ENCODE measurements at regions not wholly inside any gene's neighbourhood (a gene's known extent, or its start where the extent isn't known, plus 50 kb on each side); places are given as distances from the start of the nearest gene placed in this dataset.
"Not testable (repeated sequence)": the region's sequence is repeated elsewhere in the genome, so short reads cannot be mapped to it uniquely, and the experiment has no call there.

DNA sequence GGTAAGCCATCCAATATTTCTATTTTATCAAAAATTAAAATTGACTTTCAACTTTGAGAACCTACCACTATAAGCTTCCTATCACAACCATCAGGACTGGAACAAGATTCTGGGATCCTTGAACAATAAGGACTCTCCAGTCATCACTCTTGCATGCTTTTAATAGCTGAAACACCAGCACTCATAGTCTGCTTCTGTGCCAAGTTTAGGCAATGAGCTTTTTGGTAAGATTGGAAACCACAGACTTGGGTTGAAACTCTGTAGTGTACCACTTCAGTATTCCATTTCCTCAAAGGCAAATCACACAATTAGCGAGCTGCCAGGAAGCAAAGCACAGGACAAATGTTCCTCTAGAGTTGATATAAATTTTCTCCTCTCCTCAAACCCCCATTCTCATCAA is 1065.8 kb upstream of the SLC39A10 start:
- DNase-seq: no peak

DNA sequence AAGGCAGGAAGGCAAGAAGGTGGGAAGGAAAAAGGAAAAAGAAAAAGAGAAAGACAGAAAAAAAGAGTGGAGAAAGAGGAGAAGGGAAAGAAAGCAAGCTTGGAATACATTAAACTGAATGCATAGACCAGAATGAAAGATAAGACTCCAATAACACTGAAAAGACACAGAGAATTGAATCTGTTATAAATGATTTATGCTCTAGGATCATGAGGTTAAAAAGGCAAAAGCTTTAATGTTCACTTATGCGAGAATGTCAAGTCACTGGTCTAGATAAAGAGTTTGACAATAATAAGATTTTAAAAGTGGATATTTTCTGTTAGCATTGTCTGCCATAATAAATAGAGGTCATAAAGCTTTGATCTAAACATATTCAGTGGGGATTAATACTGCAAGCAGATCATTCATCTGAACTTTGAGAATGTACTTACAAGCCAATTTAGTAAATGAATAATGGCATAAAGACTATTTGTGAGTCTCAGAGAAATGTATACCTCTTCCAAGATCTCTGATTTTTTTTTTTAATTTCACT is 1069.2 kb upstream of the SLC39A10 start:
- DNase-seq: no peak

DNA sequence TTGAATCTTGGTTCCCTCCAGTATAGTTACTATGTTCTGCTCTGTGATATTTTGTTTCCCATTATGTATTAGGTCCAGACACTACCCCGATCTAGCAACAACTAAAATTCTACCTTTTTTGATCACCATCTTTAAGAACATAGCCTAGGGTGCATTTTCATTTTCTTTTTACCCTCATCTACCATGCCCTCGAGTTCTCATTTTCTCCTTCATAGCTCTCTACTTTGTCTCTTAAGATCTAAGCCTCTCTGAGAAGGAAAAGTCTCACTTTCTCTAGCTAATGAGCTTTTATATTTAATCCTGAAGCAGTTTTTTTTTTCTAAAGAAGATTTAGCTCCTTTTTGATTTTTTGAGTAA is 1089.4 kb upstream of the SLC39A10 start:
- DNase-seq: no peak

DNA sequence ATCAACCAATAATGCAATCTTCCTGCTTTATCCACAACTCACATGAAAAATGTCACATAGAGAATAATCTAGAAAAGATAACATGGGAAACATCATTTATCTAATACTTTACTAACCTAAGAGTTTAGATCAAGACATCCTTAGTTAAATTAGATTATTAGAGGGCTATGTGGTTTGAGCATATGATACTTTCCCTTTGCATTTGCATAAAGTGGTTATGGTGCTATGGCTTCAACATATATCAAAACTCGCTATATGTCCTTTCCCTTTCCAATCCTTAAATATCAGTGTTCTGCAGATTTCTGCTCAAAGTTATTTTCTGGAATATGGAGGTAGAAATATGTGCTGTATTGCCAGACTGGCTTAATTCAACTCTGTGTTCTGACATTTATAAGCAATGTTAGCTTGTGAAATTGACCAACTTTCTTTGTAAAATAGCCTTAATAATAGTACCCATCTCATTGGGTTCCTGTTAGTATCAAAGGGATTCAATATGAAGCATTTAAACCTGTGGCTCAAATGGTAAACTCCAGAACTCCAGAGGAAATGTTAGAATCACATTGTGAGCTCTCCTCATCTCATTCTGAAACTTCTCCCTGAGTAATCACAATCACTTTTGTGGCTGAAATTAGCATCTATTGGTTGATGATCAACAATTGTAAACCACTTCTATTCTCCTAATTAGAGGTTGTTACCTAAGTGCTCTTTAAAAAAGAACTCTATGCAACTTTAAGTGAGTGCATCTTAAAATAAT is 1089.9 kb upstream of the SLC39A10 start:
- no peak for DNase-seq

DNA sequence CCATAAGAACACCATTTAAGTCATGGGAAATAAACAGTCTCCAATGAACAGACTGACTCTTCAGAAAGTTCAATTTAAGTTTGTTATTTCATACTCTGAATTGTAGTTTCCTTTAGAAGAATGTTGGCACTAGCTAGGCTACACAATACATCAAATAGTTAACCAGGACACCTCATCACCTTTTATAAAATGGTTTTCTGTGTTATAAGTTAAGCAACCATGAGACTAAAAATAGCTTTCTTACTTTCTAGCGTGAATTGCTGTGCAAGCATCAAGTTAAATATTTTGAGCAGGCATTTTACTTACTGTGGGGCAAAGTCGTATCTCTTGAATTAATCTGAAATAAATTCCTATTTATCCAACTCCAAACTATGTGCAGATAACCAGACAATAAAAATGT is 1092.6 kb upstream of the SLC39A10 start:
- DNase-seq: no peak

DNA sequence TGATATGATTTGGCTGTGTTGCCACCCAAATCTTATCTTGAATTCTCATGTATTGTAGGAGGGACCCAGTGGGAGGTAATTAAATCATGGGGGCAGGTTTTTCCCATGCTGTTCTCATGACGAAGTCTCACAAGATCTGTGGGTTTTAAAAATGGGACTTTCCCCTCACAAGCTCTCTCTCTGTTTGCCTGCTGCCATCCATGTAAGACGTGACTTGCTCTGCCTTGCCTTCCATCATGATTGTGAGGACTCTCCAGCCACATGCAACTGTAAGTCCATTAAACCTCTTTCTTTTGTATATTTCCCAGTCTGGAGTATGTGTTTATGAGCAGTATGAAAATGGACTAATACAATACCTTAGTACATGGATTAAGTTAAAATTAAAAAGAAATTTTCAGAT is 1094.7 kb upstream of the SLC39A10 start:
- no peak for DNase-seq

DNA sequence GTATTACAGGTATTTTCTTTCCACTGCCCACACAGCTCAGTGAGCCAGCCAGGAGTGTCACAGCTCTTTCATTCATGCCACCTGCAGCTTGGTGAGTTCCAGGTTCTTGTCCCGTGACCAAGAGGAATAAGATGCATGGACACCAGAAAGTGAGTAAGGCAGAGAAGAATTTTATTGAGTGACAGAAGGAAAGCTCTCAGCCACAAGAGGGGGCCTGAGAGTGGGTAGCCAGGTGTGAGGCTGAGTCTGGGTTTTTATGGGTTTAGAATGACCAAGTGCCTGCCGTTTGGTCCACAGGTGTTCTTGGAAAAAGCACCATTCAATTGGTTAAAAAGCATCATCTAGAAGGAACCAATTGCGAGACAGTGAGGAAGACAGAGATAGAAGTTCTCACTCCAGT is 1097.1 kb upstream of the SLC39A10 start:
- DNase-seq: no peak

DNA sequence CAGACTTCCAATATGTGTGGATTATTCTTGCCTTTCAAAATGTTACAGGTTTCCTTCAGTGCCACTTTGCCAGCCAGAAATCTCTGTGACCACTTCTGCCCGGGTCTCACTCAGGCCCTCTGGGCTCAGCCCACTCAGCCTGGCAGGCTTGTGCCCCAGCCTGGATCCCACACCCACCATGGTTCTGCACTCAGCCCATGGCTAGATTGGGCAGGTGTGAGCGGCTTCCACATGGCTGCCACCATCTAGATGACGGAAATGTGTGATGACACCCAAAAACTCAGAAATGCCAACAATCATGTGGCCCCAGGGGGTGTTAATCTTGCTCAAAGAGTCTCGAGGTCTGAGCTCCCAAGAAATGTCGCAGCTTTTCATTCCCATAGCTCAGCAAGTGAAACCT is 1097.5 kb upstream of the SLC39A10 start:
- no peak for DNase-seq

DNA sequence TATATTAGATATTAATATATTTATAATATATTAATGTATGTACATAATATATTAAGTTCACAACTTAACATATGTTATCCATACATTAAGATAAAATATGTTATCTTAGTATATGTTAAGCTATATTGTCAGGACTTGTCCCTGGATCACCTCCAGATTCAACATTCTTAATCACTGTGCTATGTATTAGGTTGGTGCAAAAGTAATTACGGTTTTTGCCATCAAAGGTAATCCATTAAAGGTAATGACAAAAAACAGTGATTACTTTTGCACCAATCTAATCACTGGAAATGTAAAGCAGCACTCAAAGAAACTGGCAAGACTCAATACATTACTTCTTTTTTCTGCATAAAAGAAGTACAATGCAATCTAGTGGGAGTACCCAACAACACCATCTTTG is 1099.0 kb upstream of the SLC39A10 start:
- DNase-seq: no peak

DNA sequence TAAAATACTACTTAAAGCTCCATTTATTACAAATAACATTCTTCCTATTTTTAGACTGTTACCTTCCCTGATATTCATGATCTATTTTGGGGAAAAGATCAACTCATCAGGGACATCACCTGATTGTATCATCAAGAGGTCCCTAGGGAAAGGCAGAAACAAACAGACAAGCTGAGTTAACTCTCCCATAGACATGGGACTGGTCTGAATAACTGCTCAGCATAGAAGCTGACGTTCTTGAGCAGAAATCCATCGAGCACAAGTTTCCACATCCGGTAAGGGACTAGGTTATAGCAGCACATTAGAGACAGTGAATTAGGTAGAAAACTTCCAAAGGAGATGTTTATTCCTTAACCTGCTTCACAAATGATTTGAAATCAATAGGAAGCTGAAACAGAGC is 1100.4 kb upstream of the SLC39A10 start:
- DNase-seq: no peak

DNA sequence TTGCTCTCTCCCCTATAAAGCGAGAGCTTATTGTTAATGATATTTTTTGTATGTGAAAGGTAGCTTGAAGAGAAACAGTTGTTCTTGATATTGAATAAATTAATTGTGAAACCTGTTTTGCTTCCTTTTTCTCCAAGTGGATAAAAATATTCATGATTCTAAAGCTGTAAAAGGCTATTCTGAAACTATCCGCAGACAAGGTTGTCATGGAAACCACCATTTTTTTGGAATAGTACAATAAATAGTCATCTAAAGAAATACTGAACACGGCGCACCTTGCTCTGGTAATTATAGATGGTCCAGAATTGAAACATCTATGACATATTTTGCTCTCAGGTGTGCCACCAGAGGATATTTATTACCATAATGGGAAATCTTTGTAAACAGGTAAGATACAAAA is 1103.0 kb upstream of the SLC39A10 start:
- no peak for DNase-seq

DNA sequence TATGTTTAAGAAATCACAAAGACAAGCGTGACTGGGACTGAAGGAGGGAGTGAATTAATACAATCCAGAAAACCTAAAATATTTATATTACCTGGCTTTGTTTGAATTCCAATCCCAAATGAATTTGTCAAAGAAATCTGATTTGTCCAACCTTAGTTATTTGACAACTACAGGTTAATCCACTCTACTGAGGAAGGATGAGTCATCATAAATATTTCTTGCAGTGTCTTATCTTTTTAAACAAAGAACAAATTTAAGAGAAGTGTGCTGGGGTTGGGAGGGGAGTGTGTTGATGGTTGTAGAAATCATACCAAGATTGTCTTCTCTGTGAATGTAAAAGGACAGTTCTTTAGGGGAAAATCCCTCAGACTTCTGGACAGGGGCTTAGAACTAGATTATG is 1106.3 kb upstream of the SLC39A10 start:
- DNase-seq: no peak

DNA sequence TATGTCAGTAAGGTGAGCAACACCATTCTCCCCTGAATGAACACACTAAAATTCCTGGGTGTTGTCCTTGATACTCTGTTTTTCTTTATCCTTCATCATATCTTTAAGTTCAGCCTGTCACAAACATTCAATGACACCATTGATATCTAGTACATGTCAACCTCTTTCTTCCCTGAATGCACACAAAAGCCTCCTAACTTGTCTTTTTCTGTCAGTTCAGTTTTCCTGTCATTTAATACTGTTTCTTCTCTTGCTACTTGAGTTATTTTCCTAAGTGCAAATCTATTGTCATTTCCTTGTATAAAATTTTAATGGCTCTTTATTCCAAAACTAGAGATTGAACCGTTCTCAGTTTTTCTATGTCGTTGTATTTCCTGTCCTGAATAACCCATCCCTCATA is 1107.6 kb upstream of the SLC39A10 start:
- DNase-seq: no peak

DNA sequence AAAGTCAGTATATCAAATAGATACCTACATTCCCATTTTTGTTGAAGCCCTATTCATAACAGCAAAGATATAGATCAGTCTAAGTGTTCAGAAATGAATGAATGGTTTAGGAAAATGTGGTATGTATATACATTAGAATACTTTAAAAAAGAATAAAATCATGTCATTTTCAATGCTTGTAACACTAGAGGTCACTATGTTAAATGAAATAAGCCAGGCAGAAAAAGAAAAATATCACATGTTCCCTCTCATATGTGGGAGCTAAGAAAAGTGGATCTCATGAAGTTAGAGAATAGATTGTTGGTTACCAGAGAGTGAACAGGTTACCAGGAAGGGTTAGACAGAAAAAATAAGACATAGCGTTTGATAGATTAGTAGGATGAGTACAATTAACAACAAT is 1111.0 kb upstream of the SLC39A10 start:
- DNase-seq: no peak

DNA sequence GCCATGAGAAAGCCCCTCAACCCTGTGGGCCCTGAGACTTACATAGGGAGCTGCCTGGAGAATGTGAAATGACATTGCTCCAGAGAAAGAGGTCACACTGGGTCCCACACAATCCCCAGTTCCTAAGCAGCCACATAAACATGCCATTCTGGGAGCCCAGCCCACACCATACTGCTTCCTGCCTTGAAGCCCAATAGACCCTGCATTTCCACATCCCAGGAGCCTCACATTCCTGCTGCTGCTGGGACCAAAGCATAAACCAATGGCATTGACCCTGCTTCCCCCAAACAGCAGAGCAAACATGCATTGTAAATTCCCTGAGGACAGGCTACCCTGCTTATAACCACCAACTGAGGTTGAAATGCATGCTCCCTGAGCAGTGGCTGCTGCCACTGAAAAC is 1117.6 kb upstream of the SLC39A10 start:
- no peak for DNase-seq

DNA sequence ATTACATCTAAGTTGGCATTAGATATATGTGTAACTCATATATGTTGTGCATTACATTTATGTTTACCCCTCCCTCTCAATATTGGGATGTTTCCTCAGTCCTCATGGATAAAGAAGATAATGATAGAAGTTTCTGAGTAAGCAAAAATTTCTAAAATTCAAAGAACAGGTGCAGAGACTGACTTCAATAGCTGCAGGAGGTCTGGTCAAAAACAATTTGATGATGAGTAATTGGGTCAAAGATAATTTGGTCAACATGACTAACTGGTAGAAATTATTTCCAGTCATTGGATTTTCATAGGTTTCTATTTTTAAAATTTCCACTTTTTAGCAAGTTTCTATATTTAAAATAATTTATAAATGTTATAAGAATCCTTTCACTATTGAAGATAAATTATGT is 1130.9 kb upstream of the SLC39A10 start:
- no peak for DNase-seq

DNA sequence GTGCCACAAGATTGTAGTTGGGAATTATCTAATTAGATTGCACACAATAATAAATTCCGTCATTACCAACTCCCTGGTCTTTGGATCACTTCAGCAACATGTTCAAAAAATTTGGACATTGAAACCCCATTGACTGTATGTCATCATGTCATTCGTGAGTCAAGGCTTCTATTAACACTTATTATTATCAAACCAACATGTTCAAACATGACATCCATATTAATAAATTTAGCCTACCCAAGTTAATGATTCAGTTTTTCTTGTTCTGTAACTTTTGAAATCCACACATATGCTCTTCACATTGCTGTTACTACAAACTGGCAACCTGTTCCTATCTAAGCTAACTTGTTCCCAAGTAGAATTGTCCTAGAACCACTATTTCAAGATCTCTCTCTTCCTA is 1142.7 kb upstream of the SLC39A10 start:
- DNase-seq: no peak

DNA sequence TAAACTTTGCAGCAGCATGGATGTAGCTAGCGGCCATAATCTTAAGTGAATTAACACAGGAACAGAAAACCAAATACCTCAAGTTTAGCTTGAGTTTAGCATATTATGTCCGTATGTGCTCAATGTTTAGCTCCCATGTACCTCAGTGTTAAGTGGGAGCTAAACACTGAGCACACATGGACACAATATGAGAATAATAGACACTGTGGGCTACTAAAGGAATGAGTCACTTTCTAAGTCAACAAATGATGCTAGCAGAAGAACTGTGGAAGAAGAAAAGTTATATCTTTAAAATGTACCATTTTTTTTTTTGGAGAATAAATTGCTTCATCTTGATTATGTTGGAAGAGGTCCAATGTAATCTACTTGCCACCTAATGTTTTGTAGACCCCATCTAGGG is 1146.0 kb upstream of the SLC39A10 start:
- not testable (repeated sequence) for DNase-seq

DNA sequence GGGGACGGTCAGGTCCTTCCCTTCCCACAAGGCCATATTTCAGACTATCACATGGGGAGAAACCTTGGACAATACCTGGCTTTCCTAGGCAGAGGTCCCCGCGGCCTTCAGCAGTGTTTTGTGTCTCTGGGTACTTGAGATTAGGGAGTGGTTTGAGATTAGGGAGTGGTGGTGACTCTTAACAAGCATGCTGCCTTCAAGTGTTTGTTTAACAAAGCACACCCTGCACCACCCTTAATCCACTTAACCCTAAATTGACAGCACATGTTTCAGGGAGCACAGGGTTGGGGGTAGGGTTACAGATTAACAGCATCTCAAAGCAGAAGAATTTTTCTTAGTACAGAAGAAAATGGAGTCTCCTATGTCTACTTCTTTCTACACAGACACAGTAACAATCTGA is 1152.2 kb upstream of the SLC39A10 start:
- peak; percentile 6 for DNase-seq

DNA sequence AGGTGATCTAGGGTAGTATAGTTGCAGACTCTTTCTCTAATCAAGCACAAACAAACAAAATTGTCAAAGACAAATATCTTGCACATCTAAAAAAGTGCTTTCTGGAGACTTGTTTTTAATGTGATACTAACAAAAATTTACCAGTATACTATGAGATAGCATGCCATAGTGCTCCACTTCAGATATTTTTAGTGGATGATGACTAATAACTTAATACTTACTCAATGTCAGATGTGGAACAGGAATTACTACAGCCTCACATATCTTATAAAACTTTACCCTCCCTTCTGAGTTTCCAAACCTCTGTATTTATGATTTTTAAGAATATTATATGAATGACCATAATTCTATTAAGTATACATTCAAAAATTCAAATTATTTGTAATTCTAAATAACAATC is 1162.0 kb upstream of the SLC39A10 start:
- no peak for DNase-seq

DNA sequence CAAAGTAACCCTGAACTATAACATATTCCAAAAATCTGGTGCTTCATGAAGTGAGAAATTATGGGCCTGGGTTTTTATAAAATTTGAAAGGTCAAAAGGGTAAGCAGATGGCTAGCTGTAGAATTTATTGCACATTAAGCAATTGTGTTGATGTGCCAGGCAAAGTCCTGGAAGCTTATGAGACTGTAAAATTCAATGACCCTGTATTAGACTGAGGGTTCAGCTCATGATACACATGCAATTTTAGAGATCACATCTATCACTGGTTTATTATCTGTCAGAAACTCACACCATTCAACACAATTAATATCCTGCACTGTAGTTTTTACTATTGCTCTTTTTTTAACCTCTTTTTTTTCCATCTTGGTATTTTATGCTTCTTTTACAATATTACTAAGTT is 1162.6 kb upstream of the SLC39A10 start:
- no peak for DNase-seq

DNA sequence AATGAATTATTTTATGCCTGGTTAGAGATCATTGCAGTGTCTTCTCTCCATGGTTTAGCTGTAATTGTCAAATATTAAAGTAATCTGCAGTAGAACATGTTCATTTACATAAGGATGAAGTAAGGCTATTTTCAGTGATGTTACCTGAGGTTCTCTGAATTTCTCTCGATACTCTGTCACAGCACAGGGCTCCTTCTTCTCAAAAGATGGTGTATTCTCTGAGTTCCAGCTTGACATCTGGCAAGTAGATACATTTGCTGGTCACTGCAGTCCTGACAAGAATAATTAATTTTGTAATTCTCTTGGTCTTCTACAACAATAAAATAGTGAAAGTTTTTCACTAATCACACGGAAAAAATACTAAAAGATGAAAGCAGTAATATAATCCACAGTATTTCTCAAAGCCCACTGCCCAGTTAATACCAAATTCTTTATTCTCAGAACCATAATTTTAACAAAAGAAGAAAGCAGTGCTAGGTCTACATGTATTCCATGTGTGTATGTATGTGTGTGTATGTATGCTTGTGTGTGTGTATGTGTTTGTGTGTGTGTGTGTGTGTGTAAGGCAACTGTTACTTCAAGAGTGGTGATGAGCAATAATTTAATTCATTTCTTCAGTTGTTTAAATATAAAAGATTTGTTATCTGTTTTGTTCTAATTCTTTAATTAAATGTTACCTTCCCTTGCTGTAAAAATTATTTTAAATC is 1165.5 kb upstream of the SLC39A10 start:
- no peak for DNase-seq

DNA sequence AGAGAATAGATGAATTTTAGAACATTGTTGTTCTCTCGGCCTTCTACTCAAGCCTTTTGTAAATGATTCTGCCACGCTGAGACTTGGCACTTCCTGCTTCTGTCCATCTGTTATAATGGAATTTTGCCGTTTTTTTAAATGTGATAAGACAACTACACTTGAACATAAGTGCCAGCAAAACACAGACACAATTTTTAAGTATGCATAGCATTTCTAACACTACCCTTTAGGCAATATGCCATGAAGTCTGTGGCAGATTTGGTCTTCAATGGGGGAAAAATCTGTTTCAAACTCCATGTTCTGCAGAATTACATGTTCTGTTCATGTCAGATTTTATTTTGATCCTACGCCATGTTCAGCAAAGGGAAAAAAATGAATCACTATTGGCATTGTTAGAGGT is 1170.7 kb upstream of the SLC39A10 start:
- no peak for DNase-seq

DNA sequence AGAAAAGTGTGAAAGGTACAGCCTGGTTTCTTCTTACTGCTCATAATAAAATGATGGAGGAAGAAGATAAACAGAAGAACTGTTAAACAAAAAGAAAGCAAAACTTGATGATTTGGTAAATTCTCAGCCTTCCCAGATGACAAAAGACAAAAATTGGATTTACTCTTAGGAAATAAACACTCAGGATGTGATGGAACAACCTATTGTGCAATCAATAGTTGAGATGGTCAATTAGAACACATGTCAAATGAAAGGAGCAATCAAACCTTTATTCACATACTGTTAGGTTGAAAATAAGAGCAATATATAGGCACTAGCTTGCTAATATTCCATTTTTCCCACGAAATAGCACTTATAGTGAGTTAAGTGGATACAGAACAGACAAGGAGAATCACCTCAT is 1174.0 kb upstream of the SLC39A10 start:
- DNase-seq: no peak

DNA sequence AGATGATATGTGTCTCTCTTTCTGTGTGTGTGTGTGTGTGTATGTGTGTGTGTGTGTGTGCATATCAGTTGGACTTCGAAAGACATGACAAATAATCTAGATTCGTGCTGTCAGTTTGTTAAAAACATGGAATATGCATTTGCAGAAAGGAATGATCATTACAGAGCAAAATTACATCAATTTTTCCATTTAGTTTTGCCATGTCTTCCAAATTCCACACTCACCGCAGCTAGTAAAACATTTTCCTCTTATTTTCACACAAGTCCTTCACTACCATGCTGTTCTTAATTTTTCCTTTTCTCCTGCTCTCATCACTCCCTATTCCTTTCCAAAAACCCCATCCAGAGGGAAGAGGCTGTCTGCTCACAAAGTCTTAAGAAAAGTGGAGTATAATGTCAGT is 1191.4 kb upstream of the SLC39A10 start:
- no peak for DNase-seq

Data from NCI-H510A treated with DMSO at 0.1 percent for 48 hours (cell line).